ENCODE measurements at regions not wholly inside any gene's neighbourhood (a gene's known extent, or its start where the extent isn't known, plus 50 kb on each side); places are given as distances from the start of the nearest gene placed in this dataset.

DNA sequence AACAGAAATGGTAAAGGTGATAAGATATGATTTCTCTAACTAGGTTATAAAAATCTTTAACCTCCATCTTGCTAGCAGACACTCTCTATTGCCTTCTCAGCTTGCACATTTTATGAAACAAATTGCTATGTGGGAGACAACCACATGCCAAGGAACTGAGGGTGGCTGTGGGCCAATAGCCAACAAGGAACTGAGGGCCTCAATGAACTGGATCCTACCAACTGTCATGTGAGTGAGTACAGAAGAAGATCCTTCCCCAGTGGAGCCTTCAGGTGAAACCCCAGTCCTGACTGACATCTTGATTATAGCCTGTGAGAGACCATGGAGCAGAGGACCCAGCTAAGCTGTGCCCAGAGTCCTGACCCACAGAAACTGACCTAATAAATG lies 129.2 kb upstream of the LRIG1 start:
- no peak overlapping the region for H2AFZ ChIP-seq (ENCODE audit: low read depth, low read length)
- FAIRE-seq = no peak
- no peaks in the 10 kb centered on the region for H3K27me3 ChIP-seq (ENCODE audit: control insufficient read depth in 2 of 2, insufficient read depth in 2 of 2, low read length in 2 of 2)
- H3K4me3 ChIP-seq (replicated peaks in 1 of 3; ENCODE audit: insufficient read depth in 1 of 3, low read depth in 1 of 3, low read length in 3 of 3) = no peak overlapping the region
- H3K4me1 ChIP-seq (ENCODE audit: control insufficient read depth, extremely low read depth, insufficient read depth, low read length) = no peaks in the 10 kb centered on the region
- no peak overlapping the region for H3K4me2 ChIP-seq (ENCODE audit: insufficient read depth, low read length)
- H3K79me2 ChIP-seq (ENCODE audit: control insufficient read depth, insufficient read depth, low read length) = no peaks in the 10 kb centered on the region
- intact Hi-C loops (cut with micrococcal nuclease) (loop anchor here (5.0 kb wide), 1 partner anchor 223 kb away; no protein-coding TSS in a partner anchor), dilution Hi-C loops (cut with MboI; ENCODE audit: extremely low pct_ligation_motif_present, low sequenced_read_pairs) (no loop called here)
- TF ChIP-seq POLR2AphosphoS5 (IDR thresholded peaks at IDR 0.05; ENCODE audit: insufficient read depth, low read depth, low read length) (no peak), POLR2A (IDR thresholded peaks at IDR 0.05; ENCODE audit: low read depth, low read length) (no peak), JUN (IDR thresholded peaks at IDR 0.05; ENCODE audit: borderline replicate concordance, insufficient read depth, insufficient read length, low read depth) (no peak), FOS (IDR thresholded peaks at IDR 0.05; ENCODE audit: borderline replicate concordance, insufficient read depth, low read length) (no peak), EZH2 (IDR thresholded peaks at IDR 0.05; ENCODE audit: borderline replicate concordance, low read depth, low read length, severe bottlenecking) (no peak), MYC (IDR thresholded peaks at IDR 0.05; ENCODE audit: low read depth, low read length) (no peak), GATA2 (IDR thresholded peaks at IDR 0.05; ENCODE audit: insufficient read depth, insufficient read length, low read depth, low read length) (no peak)
- TF ChIP-seq, protein P1, sequence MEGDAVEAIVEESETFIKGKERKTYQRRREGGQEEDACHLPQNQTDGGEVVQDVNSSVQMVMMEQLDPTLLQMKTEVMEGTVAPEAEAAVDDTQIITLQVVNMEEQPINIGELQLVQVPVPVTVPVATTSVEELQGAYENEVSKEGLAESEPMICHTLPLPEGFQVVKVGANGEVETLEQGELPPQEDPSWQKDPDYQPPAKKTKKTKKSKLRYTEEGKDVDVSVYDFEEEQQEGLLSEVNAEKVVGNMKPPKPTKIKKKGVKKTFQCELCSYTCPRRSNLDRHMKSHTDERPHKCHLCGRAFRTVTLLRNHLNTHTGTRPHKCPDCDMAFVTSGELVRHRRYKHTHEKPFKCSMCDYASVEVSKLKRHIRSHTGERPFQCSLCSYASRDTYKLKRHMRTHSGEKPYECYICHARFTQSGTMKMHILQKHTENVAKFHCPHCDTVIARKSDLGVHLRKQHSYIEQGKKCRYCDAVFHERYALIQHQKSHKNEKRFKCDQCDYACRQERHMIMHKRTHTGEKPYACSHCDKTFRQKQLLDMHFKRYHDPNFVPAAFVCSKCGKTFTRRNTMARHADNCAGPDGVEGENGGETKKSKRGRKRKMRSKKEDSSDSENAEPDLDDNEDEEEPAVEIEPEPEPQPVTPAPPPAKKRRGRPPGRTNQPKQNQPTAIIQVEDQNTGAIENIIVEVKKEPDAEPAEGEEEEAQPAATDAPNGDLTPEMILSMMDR (IDR thresholded peaks at IDR 0.05; ENCODE audit: extremely low read depth in 1 of 2, insufficient read depth in 1 of 2, low read depth in 1 of 2, low read length in 2 of 2) = no peak
- TF ChIP-seq, protein P2, sequence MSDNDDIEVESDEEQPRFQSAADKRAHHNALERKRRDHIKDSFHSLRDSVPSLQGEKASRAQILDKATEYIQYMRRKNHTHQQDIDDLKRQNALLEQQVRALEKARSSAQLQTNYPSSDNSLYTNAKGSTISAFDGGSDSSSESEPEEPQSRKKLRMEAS (IDR thresholded peaks at IDR 0.05; ENCODE audit: insufficient read depth, insufficient read length) = no peak
- ChIA-PET POLR2A (no interaction called here), CTCF (no interaction called here)
- no peaks in the 10 kb centered on the region for H3K9me3 ChIP-seq (replicated peaks; ENCODE audit: control insufficient read depth, insufficient read depth, low read length)
- DNase-seq (ENCODE audit: low read depth, low spot score) = no peak
- H3K9ac ChIP-seq (replicated peaks; ENCODE audit: extremely low read depth, insufficient read depth, low read length) = no peak overlapping the region
- no peak overlapping the region for H3K27ac ChIP-seq (ENCODE audit: insufficient read depth, low read depth, low read length)
- no peaks in the 10 kb centered on the region for H4K20me1 ChIP-seq (replicated peaks; ENCODE audit: control insufficient read depth, extremely low read depth, insufficient read depth, low read length)
- no peaks in the 10 kb centered on the region for H3K9me1 ChIP-seq (replicated peaks; ENCODE audit: control insufficient read depth, extremely low read depth, insufficient read depth, low read length)
- BruUV-seq (replicated peaks) = no TSS peak
- H3K36me3 ChIP-seq (ENCODE audit: control insufficient read depth in 2 of 2, extremely low read depth in 1 of 2, insufficient read depth in 2 of 2, low read length in 2 of 2) = no peaks in the 10 kb centered on the region

Data from endothelial cell of umbilical vein (primary cell).